Esophagus squamous epithelium (tissue), 5 donors: ENCODE measurements at regions not wholly inside any gene's neighbourhood (a gene's known extent, or its start where the extent isn't known, plus 50 kb on each side); places are given as distances from the start of the nearest gene placed in this dataset.
"Not testable (repeated sequence)": the region's sequence is repeated elsewhere in the genome, so short reads cannot be mapped to it uniquely, and the experiment has no call there.

Source experiments
- DNase-seq: peaks from one replicate; lab custom pipeline; 2025; lab: John Stamatoyannopoulos, UW
- H3K27ac ChIP-seq, 4 donors: fragments of 200-600 bp; sonication (generic); one replicate each; pipeline ENCODE4 v1.5.1; 2016 to 2019; ENCODE audit warnings: mild to moderate bottlenecking in 1 of 4
- H3K27me3 ChIP-seq, 4 donors: fragments of 200-600 bp; sonication (generic); 1 replicate in 3 of 4; 2 replicates in 1 of 4; pipeline versions ENCODE4 v1.5.1 to v1.6.0; 2017 to 2021; ENCODE audit warnings: antibody characterized with exemption in 1 of 4
- H3K36me3 ChIP-seq, 3 donors: fragments of 200-600 bp; sonication (generic); one replicate each; pipeline ENCODE4 v1.5.1; 2016 to 2019
- H3K4me1 ChIP-seq, 3 donors: fragments of 200-600 bp; sonication (generic); one replicate each; pipeline ENCODE4 v1.5.1; 2017 to 2019
- H3K4me3 ChIP-seq, 4 donors: fragments of 200-600 bp; sonication (generic); 1 replicate in 3 of 4; 2 replicates in 1 of 4; pipeline ENCODE4 v1.5.1; 2016 to 2019; ENCODE audit warnings: mild to moderate bottlenecking in 2 of 4, moderate library complexity in 1 of 4
- H3K9me3 ChIP-seq, 3 donors: fragments of 200-600 bp; sonication (generic); one replicate each; pipeline ENCODE4 v1.5.1; 2016 to 2019
- POLR2A ChIP-seq, 4 donors: fragments of 450-650 bp; IDR thresholded peaks; one replicate each; pipeline ENCODE4 v1.6.1; 2017; ENCODE audit warnings: antibody characterized with exemption in 4 of 4, mild to moderate bottlenecking in 4 of 4, moderate library complexity in 3 of 4
- WGBS, 2 donors: methylation state at CpG; one replicate each; pipeline ENCODE4 v1.1.5; 2018; 5-methylcytosine and 5-hydroxymethylcytosine counted together
- intact Hi-C: fragments of 100-400 bp; cut with DNase I; formaldehyde crosslinking; loops from one replicate; pipeline ENCODE4 v1.15.0; 2022
- TF ChIP-seq, protein P1 (sequence below), 6 experiments: fragments of 450-650 bp in 4 of 6; fragments of 200-600 bp in 2 of 6; sonication (generic) in 2 of 6; IDR thresholded peaks; one replicate each; pipeline ENCODE4 v1.5.1; 2016 to 2019; ENCODE audit warnings: antibody characterized with exemption in 6 of 6, mild to moderate bottlenecking in 4 of 6, moderate library complexity in 4 of 6
- donor health status: DM: yes; HTN: yes; CAD: no.

DNA sequence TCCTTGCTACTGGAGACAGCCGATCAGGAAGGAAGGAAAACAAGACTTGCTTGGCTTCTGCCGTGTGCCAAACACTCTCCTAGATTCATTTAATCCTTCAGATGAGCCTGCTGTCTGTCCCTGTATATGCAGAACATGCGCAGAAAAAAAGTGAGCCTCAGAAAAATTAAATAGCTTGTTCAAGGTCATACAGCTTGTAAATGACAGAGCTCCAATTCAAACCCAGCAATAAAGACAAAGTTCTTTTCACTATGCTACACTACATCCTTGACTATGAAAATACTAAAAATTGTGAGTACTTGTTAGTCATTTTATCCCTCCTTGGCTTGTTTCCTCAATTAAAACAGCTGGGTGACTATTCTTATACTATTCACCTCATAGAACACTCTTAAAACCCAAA is 121.4 kb downstream of the KCNRG start:
- no peak for DNase-seq
- 72 to 76% methylated on average over 3 of the region's 3 CpGs for whole genome bisulfite sequencing, 2 donors
- no peak overlapping the region for H3K4me3 ChIP-seq
- no peak overlapping the region for H3K27ac ChIP-seq
- H3K27me3 ChIP-seq = peaks cover 8 to 35% (median 16%) of the 10 kb centered on the region in 4 donors
- peaks cover 0 to 20% (median 8%) of the 10 kb centered on the region in 3 donors for H3K4me1 ChIP-seq
- H3K9me3 ChIP-seq = peaks cover 0 to 3% (median 0%) of the 10 kb centered on the region in 3 donors
- no peak for TF ChIP-seq POLR2A (IDR thresholded peaks at IDR 0.05)
- TF ChIP-seq, protein P1, sequence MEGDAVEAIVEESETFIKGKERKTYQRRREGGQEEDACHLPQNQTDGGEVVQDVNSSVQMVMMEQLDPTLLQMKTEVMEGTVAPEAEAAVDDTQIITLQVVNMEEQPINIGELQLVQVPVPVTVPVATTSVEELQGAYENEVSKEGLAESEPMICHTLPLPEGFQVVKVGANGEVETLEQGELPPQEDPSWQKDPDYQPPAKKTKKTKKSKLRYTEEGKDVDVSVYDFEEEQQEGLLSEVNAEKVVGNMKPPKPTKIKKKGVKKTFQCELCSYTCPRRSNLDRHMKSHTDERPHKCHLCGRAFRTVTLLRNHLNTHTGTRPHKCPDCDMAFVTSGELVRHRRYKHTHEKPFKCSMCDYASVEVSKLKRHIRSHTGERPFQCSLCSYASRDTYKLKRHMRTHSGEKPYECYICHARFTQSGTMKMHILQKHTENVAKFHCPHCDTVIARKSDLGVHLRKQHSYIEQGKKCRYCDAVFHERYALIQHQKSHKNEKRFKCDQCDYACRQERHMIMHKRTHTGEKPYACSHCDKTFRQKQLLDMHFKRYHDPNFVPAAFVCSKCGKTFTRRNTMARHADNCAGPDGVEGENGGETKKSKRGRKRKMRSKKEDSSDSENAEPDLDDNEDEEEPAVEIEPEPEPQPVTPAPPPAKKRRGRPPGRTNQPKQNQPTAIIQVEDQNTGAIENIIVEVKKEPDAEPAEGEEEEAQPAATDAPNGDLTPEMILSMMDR (IDR thresholded peaks at IDR 0.05) = no peak
- no peaks in the 10 kb centered on the region for H3K36me3 ChIP-seq
- intact Hi-C loops = no loop called here

DNA sequence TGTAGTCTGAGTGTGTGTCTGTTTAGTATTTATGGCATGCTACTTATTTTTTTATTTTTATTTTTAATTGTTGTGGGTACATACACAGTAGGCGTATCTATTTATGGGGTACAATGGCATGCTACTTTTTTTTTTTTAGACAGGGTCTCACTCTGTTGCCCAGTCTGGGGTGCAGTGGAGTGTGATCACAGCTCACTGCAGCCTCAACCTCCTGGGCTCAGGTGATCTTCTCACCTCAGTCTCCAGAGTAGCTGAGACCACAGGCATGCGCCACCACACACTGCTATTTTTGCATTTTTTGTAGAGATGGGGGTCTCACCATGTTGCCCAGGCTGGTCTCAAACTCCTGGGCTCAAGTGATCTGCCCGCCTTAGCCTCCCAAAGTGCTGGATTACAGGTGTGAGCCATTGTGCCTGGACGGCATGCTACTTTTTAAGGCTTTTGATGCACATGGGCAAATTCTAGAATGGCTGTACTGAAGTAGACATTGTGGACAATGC is 124.2 kb downstream of the KCNRG start:
- intact Hi-C loops, H3K36me3 ChIP-seq, H3K27me3 ChIP-seq, H3K9me3 ChIP-seq, DNase-seq, H3K4me1 ChIP-seq, H3K4me3 ChIP-seq, H3K27ac ChIP-seq: not testable (repeated sequence)
- WGBS, 2 donors = 84 to 95% methylated on average over 3 to 4 of the region's 4 CpGs

DNA sequence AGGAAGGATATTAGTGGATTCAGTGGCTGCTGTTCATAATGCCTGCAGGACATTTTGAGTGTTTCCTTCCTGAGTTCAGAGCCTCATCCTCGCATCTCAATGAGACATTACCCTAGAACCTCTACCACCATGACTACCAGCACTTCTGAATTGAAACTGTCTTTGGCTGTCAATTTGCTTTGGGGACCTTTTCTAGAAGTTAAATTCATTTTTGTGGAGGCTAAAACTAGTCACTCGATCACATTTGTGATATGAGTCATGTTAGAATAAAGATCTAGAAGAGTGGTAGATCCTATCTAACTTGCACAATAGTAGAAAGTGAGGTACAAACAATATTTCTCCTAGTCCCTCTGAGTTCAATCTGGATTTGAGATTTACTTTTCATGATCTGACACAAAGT is 124.9 kb downstream of the KCNRG start:
- Histone ChIP-seq H3K36me3 (no peaks in the 10 kb centered on the region), H3K9me3 (no peaks in the 10 kb centered on the region), H3K4me3 (no peak overlapping the region), H3K27ac (no peak overlapping the region), H3K27me3 (peaks cover 0 to 2% (median 0%) of the 10 kb centered on the region in 4 donors), H3K4me1 (peaks cover 0 to 5% (median 0%) of the 10 kb centered on the region in 3 donors)
- 40 to 66% methylated on average over 2 of the region's 2 CpGs for WGBS, 2 donors
- intact Hi-C loops = no loop called here
- TF ChIP-seq, protein P1 (IDR thresholded peaks at IDR 0.05) = no peak
- no peak for TF ChIP-seq POLR2A (IDR thresholded peaks at IDR 0.05)
- no peak for DNase-seq

DNA sequence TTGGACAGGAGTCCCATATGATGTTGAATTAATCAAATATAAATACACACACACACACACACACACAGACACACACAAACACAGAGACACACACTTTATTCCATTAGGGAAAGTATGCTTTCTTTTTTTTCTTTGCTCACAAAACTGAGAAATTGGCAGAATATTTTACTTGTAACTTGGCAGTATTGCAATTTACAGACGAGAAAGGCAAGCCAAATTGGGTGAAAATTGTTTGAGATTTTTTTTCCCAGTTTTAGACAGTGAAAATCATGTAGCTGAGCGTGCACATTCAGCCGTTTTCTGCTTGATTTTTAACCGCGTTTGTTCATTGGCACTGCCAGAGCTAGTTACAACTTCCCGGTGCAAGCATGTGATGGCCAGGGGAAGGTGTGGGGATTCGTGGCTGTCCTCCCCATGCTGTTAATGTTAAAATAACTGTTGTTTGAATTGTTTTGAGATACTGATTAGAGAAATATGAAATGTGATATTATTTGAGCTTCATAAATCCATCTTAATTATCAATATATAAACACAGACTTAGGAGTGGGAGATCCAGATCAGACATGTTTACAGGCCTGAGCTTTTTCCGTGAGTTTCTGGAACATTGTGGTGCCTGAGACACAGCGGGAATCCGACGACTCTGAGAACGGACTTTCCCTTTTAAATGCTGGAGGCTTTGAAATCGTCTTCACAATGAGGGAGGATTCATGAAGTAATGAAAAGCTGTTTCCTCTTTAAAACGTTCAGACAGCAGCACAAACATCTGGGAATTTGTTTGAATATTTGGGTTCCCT is 125.5 kb downstream of the KCNRG start:
- 52 to 55% methylated on average over 14 of the region's 14 CpGs for WGBS, 2 donors
- no peak for DNase-seq
- no peaks in the 10 kb centered on the region for H3K9me3 ChIP-seq
- no peak overlapping the region for H3K4me3 ChIP-seq
- H3K4me1 ChIP-seq = peaks cover 0 to 5% (median 0%) of the 10 kb centered on the region in 3 donors
- H3K27me3 ChIP-seq = peaks cover 0 to 2% (median 0%) of the 10 kb centered on the region in 4 donors
- H3K27ac ChIP-seq = peak overlapping the region in 2 of 4 donors; percentile 37 to 53
- TF ChIP-seq POLR2A (IDR thresholded peaks at IDR 0.05) = no peak
- TF ChIP-seq, protein P1 (IDR thresholded peaks at IDR 0.05) = no peak
- no peaks in the 10 kb centered on the region for H3K36me3 ChIP-seq
- intact Hi-C loops = no loop called here

DNA sequence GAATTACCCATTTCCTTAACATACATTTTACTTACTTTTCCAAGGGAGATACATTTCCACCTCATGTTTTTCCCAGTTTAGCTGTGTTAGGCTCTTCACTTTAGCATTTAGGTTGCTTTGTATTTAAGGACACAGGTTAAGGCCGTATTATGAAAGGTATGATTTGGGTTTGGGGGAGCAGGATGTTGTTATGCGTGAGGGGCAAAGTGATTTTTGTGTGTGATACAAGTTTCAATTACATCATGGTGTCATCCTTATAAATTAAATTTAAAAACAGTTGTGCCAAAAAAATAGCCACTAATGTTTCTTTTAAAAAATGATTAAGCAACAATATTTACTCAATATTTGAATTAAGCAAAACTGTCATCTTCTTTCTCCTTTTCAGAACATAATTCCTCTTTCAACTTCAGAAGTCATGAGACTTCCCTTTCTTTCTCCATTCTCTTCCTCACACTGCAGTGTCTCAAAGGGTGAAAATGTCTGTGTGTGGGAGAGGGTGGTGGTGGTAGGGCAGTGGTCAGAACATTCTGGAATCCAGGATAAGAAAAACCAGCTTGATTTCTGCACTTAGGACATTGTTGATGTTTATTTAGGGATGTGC is 126.2 kb downstream of the KCNRG start:
- Histone ChIP-seq H3K4me3 (no peak overlapping the region), H3K9me3 (no peaks in the 10 kb centered on the region), H3K27me3 (peaks cover 0 to 2% (median 0%) of the 10 kb centered on the region in 4 donors), H3K36me3 (no peaks in the 10 kb centered on the region), H3K4me1 (peaks cover 0 to 5% (median 0%) of the 10 kb centered on the region in 3 donors), H3K27ac (peak overlapping the region in 2 of 4 donors; percentile 37 to 53)
- DNase-seq = no peak
- intact Hi-C loops = no loop called here
- no peak for TF ChIP-seq POLR2A (IDR thresholded peaks at IDR 0.05)
- TF ChIP-seq, protein P1 (IDR thresholded peaks at IDR 0.05) = no peak
- 76 to 88% methylated on average over 2 of the region's 2 CpGs for WGBS, 2 donors
